HG03565 (cell line): ENCODE measurements at regions not wholly inside any gene's neighbourhood (a gene's known extent, or its start where the extent isn't known, plus 50 kb on each side); places are given as distances from the start of the nearest gene placed in this dataset.

Experiments used
- ATAC-seq: cut with Tn5 transposase; IDR thresholded peaks from one replicate; pipeline ENCODE4 v1.9.1; 2021; ENCODE audit warnings: mild to moderate bottlenecking, moderate library complexity; ENCODE audit not compliant: unreplicated experiment

GRCh38 chr22:34045311-34045710 is 125.0 kb upstream of the LARGE1 start:
- no peak for ATAC-seq

DNA sequence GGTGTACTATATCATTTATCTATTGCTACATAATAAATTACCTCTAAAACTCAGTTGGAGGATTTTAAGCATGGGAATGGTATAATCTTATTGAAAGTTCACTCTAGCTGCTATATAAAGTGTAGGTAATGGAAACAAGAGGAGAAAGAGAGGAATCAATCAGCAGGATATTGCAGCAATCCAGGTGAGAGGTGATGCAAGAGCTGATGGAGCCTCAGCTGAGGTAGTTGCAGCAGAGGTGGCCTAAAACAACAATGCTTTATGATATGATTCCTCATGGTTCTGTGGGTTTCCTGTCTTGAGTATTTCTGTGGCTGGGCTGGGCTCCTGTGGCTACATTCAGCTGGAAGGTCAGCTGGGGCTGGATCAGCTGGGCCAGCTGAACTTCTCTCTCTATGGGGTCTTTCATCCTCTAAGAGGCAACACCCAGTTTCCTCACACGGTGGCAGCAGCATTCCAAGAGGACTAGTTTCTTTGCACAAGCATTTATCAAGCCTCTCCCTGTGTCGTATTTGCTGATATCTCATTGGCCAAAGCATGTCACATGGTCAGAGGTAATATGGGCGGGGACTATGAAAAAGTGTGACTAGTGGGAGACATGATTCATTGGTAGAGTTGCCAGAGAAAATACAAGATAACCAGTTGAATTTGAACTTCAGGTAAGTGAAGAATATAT is 135.4 kb upstream of the LARGE1 start:
- no peak for ATAC-seq

DNA sequence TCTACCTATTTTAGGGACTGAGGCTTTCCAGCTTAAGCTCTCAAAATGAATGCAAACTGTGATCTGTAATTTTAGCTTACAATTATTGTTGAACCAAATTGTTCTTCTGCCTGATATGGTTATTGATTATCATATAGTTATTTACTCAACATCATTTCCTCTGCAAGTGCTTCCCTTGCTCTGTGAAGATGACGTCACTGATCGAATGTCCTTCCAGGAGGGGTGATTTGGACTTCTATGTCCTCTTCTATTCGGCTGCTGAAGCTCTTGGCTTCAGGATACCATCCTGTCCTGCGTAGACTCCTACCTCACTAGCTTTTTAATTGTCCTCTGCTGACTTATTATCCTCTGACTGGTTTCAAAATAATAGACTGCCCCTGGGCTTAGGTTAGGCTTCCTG is 137.4 kb upstream of the LARGE1 start:
- ATAC-seq, result no peak

DNA sequence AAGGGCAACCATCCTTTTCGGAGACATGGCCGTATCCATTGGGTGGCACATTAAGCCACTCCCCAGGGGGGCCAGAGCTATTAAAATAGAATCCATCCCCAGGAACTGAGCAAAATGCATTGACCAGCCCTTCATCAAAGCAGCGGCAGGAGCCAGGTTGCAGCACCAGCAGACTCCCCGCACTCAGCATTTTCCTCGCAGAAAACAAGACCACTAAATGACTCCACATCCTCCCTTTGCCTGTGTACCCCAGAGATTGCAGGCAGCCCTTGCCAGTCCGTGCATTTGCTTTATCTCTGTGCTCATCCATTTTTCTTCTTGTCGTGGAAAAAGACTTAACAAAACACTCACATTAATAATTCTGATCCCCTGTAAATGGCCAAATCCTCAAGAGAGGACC is 144.4 kb upstream of the LARGE1 start:
- ATAC-seq, result no peak

- ATAC-seq, result no peak
Observed at GRCh38 chr22:34067031-34067430, 146.8 kb upstream of the LARGE1 start.

GRCh38 chr22:34068001-34068400 is 147.7 kb upstream of the LARGE1 start:
- no peak for ATAC-seq

- no peak for ATAC-seq
Observed at GRCh38 chr22:34070051-34070450, 149.8 kb upstream of the LARGE1 start.

GRCh38 chr22:34070531-34070930 is 150.3 kb upstream of the LARGE1 start:
- ATAC-seq, result no peak

DNA sequence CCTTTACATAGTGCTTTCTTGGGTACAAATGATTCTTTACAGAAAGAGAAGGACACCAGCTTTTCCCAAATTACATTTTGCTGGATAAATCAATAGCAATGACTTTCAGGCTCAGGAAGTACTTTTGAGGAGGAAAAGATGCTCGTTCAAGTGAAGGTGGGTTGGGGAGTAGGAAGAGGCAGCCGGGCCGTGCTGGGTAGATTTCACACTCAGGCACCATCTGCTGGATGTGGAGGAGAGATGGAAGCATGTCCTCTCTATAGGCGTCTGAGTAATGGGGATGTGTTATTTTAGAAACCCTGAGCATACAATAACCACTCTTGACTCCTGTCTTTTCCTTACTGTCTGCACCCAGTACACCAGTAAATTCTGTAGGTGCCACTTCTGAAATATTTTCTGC is 152.3 kb upstream of the LARGE1 start:
- ATAC-seq, result no peak

DNA sequence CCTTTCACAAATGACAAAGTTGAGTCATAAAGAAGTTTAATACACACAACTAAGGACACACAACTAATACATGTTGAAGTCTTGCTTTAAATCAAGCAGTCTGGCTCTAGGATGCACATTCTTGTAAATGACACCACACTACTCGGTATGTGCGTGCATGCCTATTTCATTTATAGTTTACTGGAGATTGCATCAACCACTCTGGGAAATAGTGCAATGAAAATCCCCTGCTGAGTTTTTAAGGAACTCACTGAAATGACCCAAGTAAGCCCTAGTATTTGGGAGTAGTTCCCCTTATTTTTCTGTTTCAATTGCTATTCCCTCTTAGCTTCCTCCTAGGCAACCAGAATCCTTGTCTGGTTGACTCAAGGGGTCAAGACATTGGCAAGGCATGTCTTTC is 160.2 kb upstream of the LARGE1 start:
- ATAC-seq, result no peak

DNA sequence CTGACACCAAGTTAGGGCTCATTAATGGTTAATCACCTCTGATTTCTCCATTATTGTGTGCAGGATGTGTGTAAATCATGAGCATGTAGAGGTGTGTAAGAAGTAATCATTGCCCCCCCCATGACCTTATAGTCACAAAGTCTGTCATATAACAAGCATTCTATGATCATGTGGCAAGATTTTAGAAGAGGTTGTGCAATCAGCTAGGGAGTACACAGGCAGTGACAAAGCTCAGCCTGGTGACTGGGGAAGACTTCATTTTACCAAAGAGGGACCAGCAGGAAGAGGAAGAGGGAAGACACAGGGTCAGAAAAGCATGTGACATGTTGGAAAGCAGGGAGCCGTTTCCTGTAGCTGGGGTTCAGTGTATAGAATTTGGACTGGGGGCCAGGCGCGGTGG is 176.5 kb upstream of the LARGE1 start:
- ATAC-seq, result no peak

- ATAC-seq, result no peak
Observed at GRCh38 chr22:34099278-34099677, 179.0 kb upstream of the LARGE1 start.

DNA sequence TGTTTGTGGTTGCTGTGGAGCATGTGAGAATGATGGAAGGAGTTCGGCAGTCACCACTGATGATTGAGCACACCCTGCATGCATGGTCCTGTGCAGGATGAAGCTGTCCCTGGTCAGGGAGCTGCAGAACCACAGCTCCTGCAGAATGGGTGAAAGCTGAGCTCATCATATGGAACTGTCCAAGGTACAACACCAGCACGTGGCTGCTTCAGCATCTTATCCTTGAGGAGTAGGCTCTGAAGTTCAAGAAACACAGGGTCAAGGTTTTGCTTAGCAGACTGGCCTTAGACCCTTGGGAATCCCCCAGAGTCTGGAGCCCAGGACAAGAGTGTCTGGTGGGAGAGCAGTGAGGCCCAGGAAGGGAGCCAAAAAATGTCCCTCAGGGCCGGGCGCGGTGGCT is 182.4 kb upstream of the LARGE1 start:
- no peak for ATAC-seq

- no peak for ATAC-seq
Observed at GRCh38 chr22:34105461-34106062, 185.3 kb upstream of the LARGE1 start.

GRCh38 chr22:34108168-34108567 is 187.9 kb upstream of the LARGE1 start:
- ATAC-seq, result no peak

- no peak for ATAC-seq
Observed at GRCh38 chr22:34111210-34111824, 191.0 kb upstream of the LARGE1 start.

GRCh38 chr22:34113381-34113780 is 193.1 kb upstream of the LARGE1 start:
- no peak for ATAC-seq

GRCh38 chr22:34114406-34114805 is 194.1 kb upstream of the LARGE1 start:
- ATAC-seq, result no peak

GRCh38 chr22:34115722-34116121 is 195.4 kb upstream of the LARGE1 start:
- ATAC-seq, result no peak

DNA sequence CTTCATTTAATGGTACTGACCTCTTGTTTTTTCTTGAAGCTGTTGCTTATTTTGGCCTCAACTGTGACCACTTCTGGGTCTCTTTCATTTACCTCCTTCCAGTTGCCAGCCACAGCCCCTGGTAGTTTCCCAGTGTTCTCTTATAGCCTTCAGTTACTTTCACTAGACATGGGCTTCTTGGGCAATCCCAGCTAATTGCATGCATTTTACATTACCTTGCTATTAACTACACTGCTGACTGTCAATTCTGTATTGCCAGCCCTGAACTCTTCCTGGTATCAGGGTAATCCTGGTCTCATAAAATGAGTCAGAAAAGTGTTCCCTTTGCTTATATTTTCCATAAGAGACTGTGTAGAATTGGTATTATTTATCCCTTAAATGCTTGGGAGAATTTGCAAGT is 195.8 kb upstream of the LARGE1 start:
- no peak for ATAC-seq

GRCh38 chr22:34122042-34122441 is 201.8 kb upstream of the LARGE1 start:
- no peak for ATAC-seq

DNA sequence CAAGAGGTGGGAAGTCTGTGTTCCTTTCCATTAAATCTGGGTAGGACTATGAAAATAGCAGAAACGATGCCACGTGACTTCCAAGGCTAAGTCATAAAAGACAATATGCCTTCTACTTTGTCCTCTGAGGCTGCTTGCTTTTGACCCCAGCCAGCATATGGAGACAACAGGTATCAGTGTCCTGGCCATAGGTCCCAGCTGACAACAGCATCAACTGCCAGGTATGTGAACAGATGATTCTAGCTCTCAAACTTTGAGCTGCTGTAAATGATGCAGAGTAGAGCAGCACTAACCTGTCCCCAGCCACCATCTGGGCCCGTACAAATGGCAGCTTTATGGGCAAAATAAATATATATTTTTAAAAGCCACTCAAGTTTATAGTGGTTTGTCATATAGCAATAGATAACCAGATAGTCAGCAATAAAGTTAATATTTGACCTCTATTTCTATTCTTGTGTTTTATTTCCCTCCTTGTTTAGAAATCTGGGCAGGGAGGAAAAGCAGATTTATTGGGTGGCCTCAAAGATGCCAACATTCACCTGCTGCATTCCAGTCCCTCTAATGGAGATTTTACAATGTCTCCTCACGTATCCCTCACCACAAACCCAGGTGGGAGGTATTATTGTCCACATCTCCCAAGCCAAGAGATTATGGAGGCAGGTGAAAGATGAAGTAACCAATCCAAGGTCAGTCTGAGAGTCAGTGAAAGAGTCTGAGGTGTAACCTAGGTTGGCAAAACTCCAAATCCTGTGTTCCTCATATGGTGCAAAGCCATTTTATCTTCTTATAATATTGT is 209.6 kb upstream of the LARGE1 start:
- no peak for ATAC-seq
